NCI-H2107 treated with DMSO at 0.1 percent for 48 hours (cell line): ENCODE measurements at regions not wholly inside any gene's neighbourhood (a gene's known extent, or its start where the extent isn't known, plus 50 kb on each side); places are given as distances from the start of the nearest gene placed in this dataset.
"Not testable (repeated sequence)": the region's sequence is repeated elsewhere in the genome, so short reads cannot be mapped to it uniquely, and the experiment has no call there.

Experiments
- DNase-seq: peaks from one replicate; lab custom pipeline; 2025; ENCODE audit not compliant: unreplicated experiment; lab: John Stamatoyannopoulos, UW

GRCh38 chr5:93933269-93933668 lies 191.9 kb upstream of the POU5F2 start:
- not testable (repeated sequence) for DNase-seq

- no peak for DNase-seq
Observed at GRCh38 chr5:93930098-93930497, 188.7 kb upstream of the POU5F2 start.

GRCh38 chr5:93929131-93929530 lies 187.7 kb upstream of the POU5F2 start:
- DNase-seq, result no peak

GRCh38 chr5:93926831-93927620 lies 185.6 kb upstream of the POU5F2 start:
- DNase-seq, result no peak

- no peak for DNase-seq
Observed at GRCh38 chr5:93925321-93925720, 183.9 kb upstream of the POU5F2 start.

GRCh38 chr5:93924628-93925027 lies 183.2 kb upstream of the POU5F2 start:
- no peak for DNase-seq

- no peak for DNase-seq
Observed at GRCh38 chr5:93922551-93922950, 181.2 kb upstream of the POU5F2 start.

GRCh38 chr5:93921001-93921400 lies 179.6 kb upstream of the POU5F2 start:
- DNase-seq, result no peak

- no peak for DNase-seq
Observed at GRCh38 chr5:93916872-93917271, 175.5 kb upstream of the POU5F2 start.

- peak; percentile 37 for DNase-seq
Observed at GRCh38 chr5:93915142-93915553, 173.7 kb upstream of the POU5F2 start.

GRCh38 chr5:93911609-93912008 lies 170.2 kb upstream of the POU5F2 start:
- no peak for DNase-seq

- no peak for DNase-seq
Observed at GRCh38 chr5:93909356-93909755, 168.0 kb upstream of the POU5F2 start.

- no peak for DNase-seq
Observed at GRCh38 chr5:93904917-93905316, 163.5 kb upstream of the POU5F2 start.

- no peak for DNase-seq
Observed at GRCh38 chr5:93902288-93902687, 160.9 kb upstream of the POU5F2 start.

GRCh38 chr5:93899026-93899600 lies 157.7 kb upstream of the POU5F2 start:
- DNase-seq, result no peak

- peak; percentile 50 for DNase-seq
Observed at GRCh38 chr5:93894601-93895354, 153.4 kb upstream of the POU5F2 start.

GRCh38 chr5:93893075-93893474 lies 151.7 kb upstream of the POU5F2 start:
- peak; percentile 55 for DNase-seq

GRCh38 chr5:93892481-93892880 lies 151.1 kb upstream of the POU5F2 start:
- peak; percentile 69 for DNase-seq

GRCh38 chr5:93891491-93892480 lies 150.4 kb upstream of the POU5F2 start:
- peak; percentile 93 for DNase-seq

- DNase-seq, result peak; percentile 65
Observed at GRCh38 chr5:93890657-93891056, 149.3 kb upstream of the POU5F2 start.

GRCh38 chr5:93887678-93888077 lies 146.3 kb upstream of the POU5F2 start:
- DNase-seq, result peak; percentile 24
